GM21423 (cell line): ENCODE measurements at regions not wholly inside any gene's neighbourhood (a gene's known extent, or its start where the extent isn't known, plus 50 kb on each side); places are given as distances from the start of the nearest gene placed in this dataset.
"Not testable (repeated sequence)": the region's sequence is repeated elsewhere in the genome, so short reads cannot be mapped to it uniquely, and the experiment has no call there.

Experiments used
- ATAC-seq: cut with Tn5 transposase; IDR thresholded peaks from one replicate; pipeline ENCODE4 v1.9.1; 2021; ENCODE audit warnings: mild to moderate bottlenecking, moderate library complexity; ENCODE audit not compliant: unreplicated experiment

GRCh38 chr17:20935740-20936139 is 107.1 kb downstream of the USP22 start:
- no peak for ATAC-seq

GRCh38 chr17:20938244-20938643 is 104.6 kb downstream of the USP22 start:
- no peak for ATAC-seq

- no peak for ATAC-seq
These were observed 103.7 kb downstream of the USP22 start for GRCh38 chr17:20938988-20939615.

GRCh38 chr17:20941872-20942271 is 100.9 kb downstream of the USP22 start:
- no peak for ATAC-seq

GRCh38 chr17:20944014-20944865 is 98.6 kb downstream of the USP22 start:
- ATAC-seq, result no peak

- not testable (repeated sequence) for ATAC-seq
These were observed 95.1 kb downstream of the USP22 start for GRCh38 chr17:20947708-20948107.

- no peak for ATAC-seq
These were observed 93.6 kb downstream of the USP22 start for GRCh38 chr17:20948984-20949777.
